OCI-LY1 (cell line): ENCODE measurements at regions not wholly inside any gene's neighbourhood (a gene's known extent, or its start where the extent isn't known, plus 50 kb on each side); places are given as distances from the start of the nearest gene placed in this dataset.

Experiments used
- H2AFZ ChIP-seq: fragments of 200-600 bp; sonication (generic), shearing (Covaris generic); 2 replicates; pipeline ENCODE4 v1.6.0; 2014; ENCODE audit warnings: antibody characterized with exemption, mild to moderate bottlenecking, low read length
- H3F3A ChIP-seq: fragments of 200-600 bp; sonication (generic), shearing (Covaris generic); 2 replicates; pipeline ENCODE4 v1.6.0; 2014; ENCODE audit warnings: mild to moderate bottlenecking, antibody characterized with exemption, low read length, moderate library complexity; ENCODE audit not compliant: insufficient read depth
- H3K27ac ChIP-seq: fragments of 200-600 bp; sonication (generic); 2 replicates; pipeline ENCODE4 v1.5.1; 2014; ENCODE audit warnings: low read length, mixed run types, mild to moderate bottlenecking, low read depth; ENCODE audit not compliant: poor library complexity, severe bottlenecking
- H3K27me3 ChIP-seq: fragments of 200-600 bp; sonication (generic); 2 replicates; pipeline ENCODE4 v1.6.0; 2014; ENCODE audit warnings: antibody characterized with exemption, mild to moderate bottlenecking, low read length, moderate library complexity; ENCODE audit not compliant: insufficient read depth
- H3K36me3 ChIP-seq: fragments of 200-600 bp; sonication (generic); 2 replicates; pipeline ENCODE4 v1.6.1; 2014; ENCODE audit warnings: mild to moderate bottlenecking, antibody characterized with exemption, low read length, moderate library complexity, mixed read lengths; ENCODE audit not compliant: insufficient read depth
- H3K4me1 ChIP-seq: fragments of 200-600 bp; sonication (generic); 2 replicates; pipeline ENCODE4 v1.5.1; 2014; ENCODE audit warnings: mild to moderate bottlenecking, low read length, moderate library complexity; ENCODE audit not compliant: insufficient read depth, severe bottlenecking
- H3K4me2 ChIP-seq: fragments of 200-600 bp; sonication (generic), shearing (Covaris generic); 2 replicates; pipeline ENCODE4 v1.6.1; 2014; ENCODE audit warnings: low read length
- H3K4me3 ChIP-seq: fragments of 200-600 bp; sonication (generic); 2 replicates; pipeline ENCODE4 v1.5.1; 2014; ENCODE audit warnings: low read length, low read depth, mild to moderate bottlenecking, mixed read lengths; ENCODE audit not compliant: poor library complexity, severe bottlenecking
- H3K79me2 ChIP-seq: fragments of 200-600 bp; shearing (Covaris generic); 2 replicates; pipeline ENCODE4 v1.6.1; 2016; ENCODE audit warnings: mixed run types, low read length, mixed read lengths; ENCODE audit not compliant: insufficient read depth
- H3K9ac ChIP-seq: fragments of 200-600 bp; sonication (generic), shearing (Covaris generic); 2 replicates; pipeline ENCODE4 v1.6.1; 2014; ENCODE audit warnings: mild to moderate bottlenecking, low read length, mixed read lengths
- H3K9me2 ChIP-seq: fragments of 200-600 bp; sonication (generic), shearing (Covaris generic); 2 replicates; pipeline ENCODE4 v1.6.1; 2014; ENCODE audit warnings: low read depth, mild to moderate bottlenecking, low read length, mixed read lengths
- H3K9me3 ChIP-seq: fragments of 200-600 bp; shearing (Covaris generic); 2 replicates; pipeline ENCODE4 v1.6.1; 2014; ENCODE audit warnings: low read length, mixed read lengths
- H4K20me1 ChIP-seq: fragments of 200-600 bp; sonication (generic), shearing (Covaris generic); 2 replicates; pipeline ENCODE4 v1.6.0; 2016; ENCODE audit warnings: mild to moderate bottlenecking, low read length; ENCODE audit not compliant: insufficient read depth
- EZH2 ChIP-seq: fragments of 200-600 bp; sonication (generic), shearing (Covaris generic); IDR thresholded peaks from 2 replicates; pipeline ENCODE4 v1.8.0; 2017; ENCODE audit warnings: borderline replicate concordance, mixed run types, mild to moderate bottlenecking, antibody characterized with exemption, low read length, moderate library complexity, mixed read lengths
- TF ChIP-seq, protein P1 (sequence below): fragments of 200-600 bp; sonication (generic), shearing (Covaris generic); IDR thresholded peaks from 2 replicates; pipeline ENCODE4 v1.5.1; 2017; ENCODE audit warnings: mild to moderate bottlenecking, antibody characterized with exemption, low read length, moderate library complexity, mixed read lengths

DNA sequence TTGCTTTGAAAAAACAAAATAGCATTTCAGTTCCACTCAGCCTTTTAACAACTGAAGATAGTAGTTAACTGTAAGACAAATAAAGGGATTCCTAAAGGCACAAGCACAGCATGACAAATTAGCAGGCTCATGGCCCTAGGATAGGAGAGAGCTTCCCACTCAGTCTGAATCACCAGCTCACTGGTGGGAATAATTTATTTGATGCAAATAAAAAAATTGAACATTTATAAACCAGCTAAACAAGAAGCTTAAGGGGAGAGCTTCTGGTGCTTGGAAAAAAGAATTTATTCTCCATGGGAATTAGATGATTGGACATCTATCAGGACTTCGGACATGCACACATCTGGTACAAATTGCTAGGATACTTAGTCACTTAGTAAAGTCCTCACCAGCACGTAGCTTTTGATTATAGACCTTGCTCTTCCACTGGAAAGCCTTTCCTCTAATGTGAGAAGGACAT, 294.1 kb upstream of the TNC start:
- Histone ChIP-seq H3K9me3 (no peaks in the 10 kb centered on the region), H3K36me3 (no peaks in the 10 kb centered on the region), H4K20me1 (no peaks in the 10 kb centered on the region), H3K9me2 (no peaks in the 10 kb centered on the region), H3K4me2 (no peak overlapping the region), H3K4me1 (no peaks in the 10 kb centered on the region), H3K27ac (no peak overlapping the region), H3K79me2 (no peaks in the 10 kb centered on the region), H3K9ac (no peak overlapping the region), H3F3A (no peaks in the 10 kb centered on the region), H2AFZ (no peak overlapping the region), H3K27me3 (no peaks in the 10 kb centered on the region), H3K4me3 (no peak overlapping the region)
- TF ChIP-seq, protein P1, sequence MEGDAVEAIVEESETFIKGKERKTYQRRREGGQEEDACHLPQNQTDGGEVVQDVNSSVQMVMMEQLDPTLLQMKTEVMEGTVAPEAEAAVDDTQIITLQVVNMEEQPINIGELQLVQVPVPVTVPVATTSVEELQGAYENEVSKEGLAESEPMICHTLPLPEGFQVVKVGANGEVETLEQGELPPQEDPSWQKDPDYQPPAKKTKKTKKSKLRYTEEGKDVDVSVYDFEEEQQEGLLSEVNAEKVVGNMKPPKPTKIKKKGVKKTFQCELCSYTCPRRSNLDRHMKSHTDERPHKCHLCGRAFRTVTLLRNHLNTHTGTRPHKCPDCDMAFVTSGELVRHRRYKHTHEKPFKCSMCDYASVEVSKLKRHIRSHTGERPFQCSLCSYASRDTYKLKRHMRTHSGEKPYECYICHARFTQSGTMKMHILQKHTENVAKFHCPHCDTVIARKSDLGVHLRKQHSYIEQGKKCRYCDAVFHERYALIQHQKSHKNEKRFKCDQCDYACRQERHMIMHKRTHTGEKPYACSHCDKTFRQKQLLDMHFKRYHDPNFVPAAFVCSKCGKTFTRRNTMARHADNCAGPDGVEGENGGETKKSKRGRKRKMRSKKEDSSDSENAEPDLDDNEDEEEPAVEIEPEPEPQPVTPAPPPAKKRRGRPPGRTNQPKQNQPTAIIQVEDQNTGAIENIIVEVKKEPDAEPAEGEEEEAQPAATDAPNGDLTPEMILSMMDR = no peak
- no peak for TF ChIP-seq EZH2

DNA sequence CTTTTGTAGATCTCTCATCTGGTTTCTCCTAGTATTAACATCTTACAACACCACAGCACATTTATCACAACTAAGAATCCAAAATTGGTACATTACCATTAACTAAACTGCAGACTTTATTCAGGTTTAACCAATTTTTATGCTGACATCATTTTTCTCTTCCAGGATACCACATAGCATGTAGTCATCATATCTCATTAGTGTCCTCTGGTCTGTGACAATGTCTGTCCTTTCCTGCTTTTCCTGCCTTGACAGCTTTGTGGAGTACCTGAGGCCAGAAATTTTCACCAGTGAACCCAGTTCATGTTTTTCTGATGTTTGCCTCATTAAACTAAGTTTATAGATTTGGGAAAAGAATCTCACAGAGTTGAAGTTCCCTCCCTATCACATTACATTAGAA, 294.7 kb upstream of the TNC start:
- no peaks in the 10 kb centered on the region for H3K27me3 ChIP-seq
- no peak overlapping the region for H3K27ac ChIP-seq
- no peak overlapping the region for H2AFZ ChIP-seq
- no peak overlapping the region for H3K9ac ChIP-seq
- H3K9me3 ChIP-seq = no peaks in the 10 kb centered on the region
- H3K36me3 ChIP-seq = no peaks in the 10 kb centered on the region
- TF ChIP-seq, protein P1 = no peak
- TF ChIP-seq EZH2 = no peak
- no peak overlapping the region for H3K4me2 ChIP-seq
- no peaks in the 10 kb centered on the region for H3K9me2 ChIP-seq
- H3K79me2 ChIP-seq = no peaks in the 10 kb centered on the region
- H4K20me1 ChIP-seq = no peaks in the 10 kb centered on the region
- no peaks in the 10 kb centered on the region for H3K4me1 ChIP-seq
- H3K4me3 ChIP-seq = no peak overlapping the region
- H3F3A ChIP-seq = no peaks in the 10 kb centered on the region

DNA sequence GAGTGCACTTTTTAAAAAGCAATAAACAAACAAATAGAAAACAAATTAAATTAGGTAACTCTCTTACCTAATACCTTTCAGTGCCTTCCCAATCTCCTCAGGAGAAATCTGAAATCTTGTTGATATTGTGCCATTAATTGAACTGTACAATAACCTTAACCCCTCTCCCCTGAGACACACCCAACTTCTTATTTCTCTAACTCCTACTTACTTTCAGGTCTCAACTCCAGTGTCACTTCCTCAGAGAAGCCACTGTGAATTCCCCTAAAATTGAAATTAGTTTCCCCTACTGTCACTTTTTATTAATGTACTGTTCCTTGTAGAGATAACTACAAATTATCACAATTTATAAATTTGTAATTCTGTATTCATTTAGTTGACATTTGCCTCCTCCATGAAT, 295.3 kb upstream of the TNC start:
- no peak overlapping the region for H3K4me3 ChIP-seq
- H3K9me3 ChIP-seq = no peaks in the 10 kb centered on the region
- no peaks in the 10 kb centered on the region for H3K36me3 ChIP-seq
- no peaks in the 10 kb centered on the region for H4K20me1 ChIP-seq
- no peak overlapping the region for H3K9ac ChIP-seq
- H3K4me2 ChIP-seq = no peak overlapping the region
- no peaks in the 10 kb centered on the region for H3K9me2 ChIP-seq
- H3K27me3 ChIP-seq = no peaks in the 10 kb centered on the region
- TF ChIP-seq, protein P1 = no peak
- no peak for TF ChIP-seq EZH2
- no peaks in the 10 kb centered on the region for H3F3A ChIP-seq
- H3K4me1 ChIP-seq = no peaks in the 10 kb centered on the region
- no peaks in the 10 kb centered on the region for H3K79me2 ChIP-seq
- H2AFZ ChIP-seq = no peak overlapping the region
- H3K27ac ChIP-seq = no peak overlapping the region
